ENCODE measurements at regions not wholly inside any gene's neighbourhood (a gene's known extent, or its start where the extent isn't known, plus 50 kb on each side); places are given as distances from the start of the nearest gene placed in this dataset.

DNA sequence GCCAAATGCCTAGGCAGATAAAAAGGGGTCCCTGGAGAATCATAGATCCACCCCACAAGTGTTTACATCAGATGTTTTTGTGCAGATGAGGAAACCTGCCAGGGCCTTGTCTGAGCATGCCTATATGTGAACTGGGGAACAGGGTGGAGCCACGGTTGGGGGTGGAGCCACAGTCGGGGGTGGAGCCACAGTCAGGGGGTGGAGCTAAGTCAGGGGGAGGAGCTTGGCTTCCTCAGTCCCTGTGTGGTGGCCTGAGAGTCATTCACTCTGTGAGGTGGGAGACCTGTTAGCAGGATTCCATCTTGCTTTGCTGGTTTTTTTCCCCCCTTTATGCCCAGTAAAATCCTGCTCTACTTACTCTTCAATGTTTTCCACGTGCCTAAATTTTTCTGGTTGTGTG is 57.8 kb upstream of the TGFBR2 start:
- H3K4me2 ChIP-seq (ENCODE audit: low read depth, low read length, poor library complexity, severe bottlenecking) = no peak overlapping the region
- no peaks in the 10 kb centered on the region for H3K79me2 ChIP-seq (ENCODE audit: insufficient read depth, low read length)
- no peak for TF ChIP-seq EZH2phosphoT487 (IDR thresholded peaks at IDR 0.05; ENCODE audit: borderline replicate concordance)
- TF ChIP-seq, protein P1, sequence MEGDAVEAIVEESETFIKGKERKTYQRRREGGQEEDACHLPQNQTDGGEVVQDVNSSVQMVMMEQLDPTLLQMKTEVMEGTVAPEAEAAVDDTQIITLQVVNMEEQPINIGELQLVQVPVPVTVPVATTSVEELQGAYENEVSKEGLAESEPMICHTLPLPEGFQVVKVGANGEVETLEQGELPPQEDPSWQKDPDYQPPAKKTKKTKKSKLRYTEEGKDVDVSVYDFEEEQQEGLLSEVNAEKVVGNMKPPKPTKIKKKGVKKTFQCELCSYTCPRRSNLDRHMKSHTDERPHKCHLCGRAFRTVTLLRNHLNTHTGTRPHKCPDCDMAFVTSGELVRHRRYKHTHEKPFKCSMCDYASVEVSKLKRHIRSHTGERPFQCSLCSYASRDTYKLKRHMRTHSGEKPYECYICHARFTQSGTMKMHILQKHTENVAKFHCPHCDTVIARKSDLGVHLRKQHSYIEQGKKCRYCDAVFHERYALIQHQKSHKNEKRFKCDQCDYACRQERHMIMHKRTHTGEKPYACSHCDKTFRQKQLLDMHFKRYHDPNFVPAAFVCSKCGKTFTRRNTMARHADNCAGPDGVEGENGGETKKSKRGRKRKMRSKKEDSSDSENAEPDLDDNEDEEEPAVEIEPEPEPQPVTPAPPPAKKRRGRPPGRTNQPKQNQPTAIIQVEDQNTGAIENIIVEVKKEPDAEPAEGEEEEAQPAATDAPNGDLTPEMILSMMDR (conservative IDR thresholded peaks at IDR 0.05; ENCODE audit: low read length) = no peak
- H2AFZ ChIP-seq (ENCODE audit: low read length) = no peak overlapping the region
- peaks cover 15% of the 10 kb centered on the region for H3K4me1 ChIP-seq (ENCODE audit: insufficient read depth, low read length, poor library complexity, severe bottlenecking)
- H3K9ac ChIP-seq (ENCODE audit: low read depth, low read length, poor library complexity, severe bottlenecking) = no peak overlapping the region
- no peaks in the 10 kb centered on the region for H3F3A ChIP-seq (ENCODE audit: low read depth)
- H3K36me3 ChIP-seq (ENCODE audit: insufficient read depth, low read length) = no peaks in the 10 kb centered on the region
- H3K9me2 ChIP-seq (replicated peaks; ENCODE audit: low read depth, low read length) = no peaks in the 10 kb centered on the region
- no peaks in the 10 kb centered on the region for H3K27me3 ChIP-seq (ENCODE audit: insufficient read depth, low read length, poor library complexity, severe bottlenecking)
- H4K20me1 ChIP-seq (ENCODE audit: insufficient read depth, low read length, poor library complexity, severe bottlenecking) = no peaks in the 10 kb centered on the region
- H3K4me3 ChIP-seq (ENCODE audit: low read length, poor library complexity, severe bottlenecking) = no peak overlapping the region
- no peaks in the 10 kb centered on the region for H3K9me3 ChIP-seq (ENCODE audit: insufficient read depth, low read depth, low read length)

DNA sequence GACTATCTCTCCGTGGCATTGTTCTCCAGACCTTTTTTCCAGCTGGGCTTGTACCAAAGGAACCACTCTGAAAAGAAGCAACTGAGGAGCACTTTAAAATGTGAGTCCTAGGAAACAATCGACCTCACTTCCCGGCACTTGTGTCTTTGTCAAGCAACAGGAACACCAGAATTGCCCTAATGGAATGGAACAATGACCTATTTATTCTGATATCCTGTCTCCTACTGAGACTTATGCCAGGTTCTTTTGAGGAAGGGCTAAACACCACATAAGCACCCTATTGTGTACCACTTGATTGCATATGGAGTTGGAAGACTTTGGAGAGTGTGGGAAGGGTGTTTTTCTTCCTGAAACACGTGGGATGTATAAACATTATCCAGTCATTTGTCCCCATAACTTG is 56.8 kb upstream of the TGFBR2 start:
- Histone ChIP-seq H3K79me2 (ENCODE audit: insufficient read depth, low read length) (no peaks in the 10 kb centered on the region), H3K4me3 (ENCODE audit: low read length, poor library complexity, severe bottlenecking) (no peak overlapping the region), H4K20me1 (ENCODE audit: insufficient read depth, low read length, poor library complexity, severe bottlenecking) (no peaks in the 10 kb centered on the region), H3K9ac (ENCODE audit: low read depth, low read length, poor library complexity, severe bottlenecking) (no peak overlapping the region), H3K4me2 (ENCODE audit: low read depth, low read length, poor library complexity, severe bottlenecking) (no peak overlapping the region), H3K27me3 (ENCODE audit: insufficient read depth, low read length, poor library complexity, severe bottlenecking) (no peaks in the 10 kb centered on the region), H3K9me2 (replicated peaks; ENCODE audit: low read depth, low read length) (no peaks in the 10 kb centered on the region), H3K36me3 (ENCODE audit: insufficient read depth, low read length) (no peaks in the 10 kb centered on the region), H3F3A (ENCODE audit: low read depth) (no peaks in the 10 kb centered on the region), H2AFZ (ENCODE audit: low read length) (no peak overlapping the region), H3K9me3 (ENCODE audit: insufficient read depth, low read depth, low read length) (no peaks in the 10 kb centered on the region), H3K4me1 (ENCODE audit: insufficient read depth, low read length, poor library complexity, severe bottlenecking) (peaks cover 15% of the 10 kb centered on the region)
- no peak for TF ChIP-seq EZH2phosphoT487 (IDR thresholded peaks at IDR 0.05; ENCODE audit: borderline replicate concordance)
- TF ChIP-seq, protein P1 (conservative IDR thresholded peaks at IDR 0.05; ENCODE audit: low read length) = no peak

DNA sequence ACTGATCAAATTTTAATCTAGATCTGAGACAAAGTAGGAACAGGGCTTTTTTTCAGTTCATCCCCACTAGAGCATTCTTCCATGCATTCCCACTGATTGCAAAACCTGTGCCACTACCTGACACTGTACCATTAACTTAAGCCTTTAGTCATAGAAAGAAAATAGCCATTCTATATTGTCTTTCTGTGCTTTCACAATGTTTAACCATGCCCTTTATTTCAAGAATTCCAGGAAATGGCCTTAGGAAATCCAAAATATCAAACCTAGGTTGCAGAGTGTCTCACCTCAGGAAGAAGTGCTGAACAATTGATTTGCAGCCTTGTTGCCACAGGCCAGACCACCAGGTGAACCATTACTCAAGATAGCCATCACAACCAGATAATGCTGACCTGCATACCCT is 56.2 kb upstream of the TGFBR2 start:
- Histone ChIP-seq H4K20me1 (ENCODE audit: insufficient read depth, low read length, poor library complexity, severe bottlenecking) (no peaks in the 10 kb centered on the region), H3K4me3 (ENCODE audit: low read length, poor library complexity, severe bottlenecking) (no peak overlapping the region), H3K9ac (ENCODE audit: low read depth, low read length, poor library complexity, severe bottlenecking) (no peak overlapping the region), H3K36me3 (ENCODE audit: insufficient read depth, low read length) (no peaks in the 10 kb centered on the region), H3K79me2 (ENCODE audit: insufficient read depth, low read length) (no peaks in the 10 kb centered on the region), H3K9me2 (replicated peaks; ENCODE audit: low read depth, low read length) (no peaks in the 10 kb centered on the region), H3K4me2 (ENCODE audit: low read depth, low read length, poor library complexity, severe bottlenecking) (no peak overlapping the region), H3K9me3 (ENCODE audit: insufficient read depth, low read depth, low read length) (no peaks in the 10 kb centered on the region), H3K4me1 (ENCODE audit: insufficient read depth, low read length, poor library complexity, severe bottlenecking) (peaks cover 15% of the 10 kb centered on the region), H2AFZ (ENCODE audit: low read length) (no peak overlapping the region), H3F3A (ENCODE audit: low read depth) (no peaks in the 10 kb centered on the region), H3K27me3 (ENCODE audit: insufficient read depth, low read length, poor library complexity, severe bottlenecking) (no peaks in the 10 kb centered on the region)
- no peak for TF ChIP-seq EZH2phosphoT487 (IDR thresholded peaks at IDR 0.05; ENCODE audit: borderline replicate concordance)
- TF ChIP-seq, protein P1 (conservative IDR thresholded peaks at IDR 0.05; ENCODE audit: low read length) = no peak
